Right lobe of liver (tissue), 6 donors: ENCODE measurements at regions not wholly inside any gene's neighbourhood (a gene's known extent, or its start where the extent isn't known, plus 50 kb on each side); places are given as distances from the start of the nearest gene placed in this dataset.

ENCODE experiments used
- ATAC-seq, 4 donors: fragments of 200-7000 bp; cut with Tn5 transposase; one replicate each; pipeline ENCODE4 v1.9.1; 2020; ENCODE audit warnings: mild to moderate bottlenecking in 4 of 4, moderate library complexity in 4 of 4
- DNase-seq, 3 donors: peaks; one replicate each; pipeline ENCODE4 v3.0.0-alpha.2; 2020
- H3K27ac ChIP-seq, 3 donors: fragments of 200-600 bp; one replicate each; pipeline ENCODE4 v1.8.0; 2022
- H3K27me3 ChIP-seq, 2 donors: fragments of 200-600 bp; one replicate each; pipeline ENCODE4 v1.8.0; 2022
- H3K36me3 ChIP-seq, 4 donors: fragments of 200-600 bp; sonication (generic) in 1 of 4; one replicate each; pipeline versions ENCODE4 v1.5.1 to v1.8.0; 2017 to 2022; ENCODE audit warnings: control low read depth in 1 of 4
- H3K4me1 ChIP-seq, 4 donors: fragments of 200-600 bp; sonication (generic) in 1 of 4; one replicate each; pipeline versions ENCODE4 v1.5.1 to v1.8.0; 2017 to 2022; ENCODE audit warnings: control low read depth in 1 of 4
- H3K4me3 ChIP-seq, 3 donors: fragments of 200-600 bp; one replicate each; pipeline ENCODE4 v1.8.0; 2022
- H3K9me3 ChIP-seq, 4 donors: fragments of 200-600 bp; sonication (generic) in 1 of 4; one replicate each; pipeline versions ENCODE4 v1.5.1 to v1.8.0; 2017 to 2022; ENCODE audit warnings: control low read depth in 1 of 4
- CTCF ChIP-seq, 4 donors: fragments of 200-600 bp in 3 of 4; fragments of 450-650 bp in 1 of 4; IDR thresholded peaks; one replicate each; pipeline versions ENCODE4 v1.5.1 to v1.8.0; 2016 to 2022; ENCODE audit warnings: antibody characterized with exemption in 4 of 4, mild to moderate bottlenecking in 2 of 4
- POLR2A ChIP-seq: fragments of 450-650 bp; IDR thresholded peaks from one replicate; pipeline ENCODE4 v1.6.1; 2017; ENCODE audit warnings: antibody characterized with exemption, mild to moderate bottlenecking
- WGBS: methylation state at CpG from one replicate; pipeline ENCODE4 v1.1.6; 2018; ENCODE audit warnings: low coverage, low lambda C conversion rate; ENCODE audit not compliant: insufficient coverage; ENCODE audit errors: missing lambda C conversion rate; 5-methylcytosine and 5-hydroxymethylcytosine counted together
- intact Hi-C, 2 donors: fragments of 100-400 bp; cut with DNase I; formaldehyde crosslinking; loops; one replicate each; pipeline versions ENCODE4 v1.11.2 to v1.14.1; 2022
- donor health status: DM: no; HTN: yes; CAD: no.
- donor health status: DM: no; HTN: no; CAD: no.
- donor health status: DM: no; HTN: no; CAD: no.
- donor health status: DM: no; HTN: yes; CAD: no.
- donor health status: DM: no; HTN: yes; CAD: no.

GRCh38 chr2:107242811-107243210 is 356.8 kb upstream of the ST6GAL2 start:
- Histone ChIP-seq H3K27ac (no peak overlapping the region), H3K27me3 (no peaks in the 10 kb centered on the region), H3K36me3 (no peaks in the 10 kb centered on the region), H3K4me1 (no peaks in the 10 kb centered on the region), H3K4me3 (no peak overlapping the region), H3K9me3 (no peaks in the 10 kb centered on the region)
- no peak for ATAC-seq
- TF ChIP-seq POLR2A (no peak), CTCF (IDR thresholded peaks at IDR 0.05) (no peak)
- WGBS = 0% methylated on average over 1 of the region's 1 CpG
- intact Hi-C loops = no loop called here
- DNase-seq = no peak

- TF ChIP-seq POLR2A (no peak), CTCF (IDR thresholded peaks at IDR 0.05) (no peak)
- DNase-seq = no peak
- Histone ChIP-seq H3K27me3 (no peaks in the 10 kb centered on the region), H3K27ac (no peak overlapping the region), H3K9me3 (no peaks in the 10 kb centered on the region), H3K4me1 (no peaks in the 10 kb centered on the region), H3K4me3 (no peak overlapping the region), H3K36me3 (no peaks in the 10 kb centered on the region)
- no CpG with 5 or more reads among the region's 1 CpG for WGBS
- no peak for ATAC-seq
- intact Hi-C loops = no loop called here
Observed at GRCh38 chr2:107248932-107249331, 363.0 kb upstream of the ST6GAL2 start.

- DNase-seq (no peak), ATAC-seq (no peak)
- no peaks in the 10 kb centered on the region for H3K36me3 ChIP-seq
- no peak overlapping the region for H3K27ac ChIP-seq
- H3K27me3 ChIP-seq = no peaks in the 10 kb centered on the region
- H3K4me3 ChIP-seq = no peak overlapping the region
- TF ChIP-seq POLR2A (no peak), CTCF (IDR thresholded peaks at IDR 0.05) (no peak)
- intact Hi-C loops = no loop called here
- H3K9me3 ChIP-seq = no peaks in the 10 kb centered on the region
- no peaks in the 10 kb centered on the region for H3K4me1 ChIP-seq
- 40% methylated on average over 2 of the region's 14 CpGs for WGBS
Observed at GRCh38 chr2:107255744-107256143, 369.8 kb upstream of the ST6GAL2 start.

GRCh38 chr2:107258531-107259407 is 372.8 kb upstream of the ST6GAL2 start:
- no peak overlapping the region for H3K4me3 ChIP-seq
- intact Hi-C loops = no loop called here
- no peaks in the 10 kb centered on the region for H3K27me3 ChIP-seq
- no peak for DNase-seq
- H3K9me3 ChIP-seq = no peaks in the 10 kb centered on the region
- ATAC-seq = no peak
- H3K27ac ChIP-seq = no peak overlapping the region
- TF ChIP-seq POLR2A = no peak
- TF ChIP-seq CTCF (IDR thresholded peaks at IDR 0.05) = no peak
- no peaks in the 10 kb centered on the region for H3K4me1 ChIP-seq
- WGBS = 31% methylated on average over 8 of the region's 8 CpGs
- no peaks in the 10 kb centered on the region for H3K36me3 ChIP-seq
